Adrenal gland (tissue), 5 donors: ENCODE measurements at regions not wholly inside any gene's neighbourhood (a gene's known extent, or its start where the extent isn't known, plus 50 kb on each side); places are given as distances from the start of the nearest gene placed in this dataset.

Experiments used
- CTCF ChIP-seq, 6 experiments: fragments of 450-650 bp in 4 of 6; fragments of 200-600 bp in 2 of 6; sonication (generic) in 1 of 6; IDR thresholded peaks; 1 replicate in 5 of 6; 2 replicates in 1 of 6; pipeline versions ENCODE4 v1.5.1 to v1.8.0; 2016 to 2021; ENCODE audit warnings: antibody characterized with exemption in 6 of 6, mild to moderate bottlenecking in 2 of 6, moderate library complexity in 1 of 6
- POLR2A ChIP-seq, 2 donors: fragments of 450-650 bp; IDR thresholded peaks; one replicate each; pipeline ENCODE4 v1.6.1; 2017; ENCODE audit warnings: antibody characterized with exemption in 2 of 2, mild to moderate bottlenecking in 2 of 2, moderate library complexity in 1 of 2
- donor health status: DM: no; HTN: no; CAD: no.

DNA sequence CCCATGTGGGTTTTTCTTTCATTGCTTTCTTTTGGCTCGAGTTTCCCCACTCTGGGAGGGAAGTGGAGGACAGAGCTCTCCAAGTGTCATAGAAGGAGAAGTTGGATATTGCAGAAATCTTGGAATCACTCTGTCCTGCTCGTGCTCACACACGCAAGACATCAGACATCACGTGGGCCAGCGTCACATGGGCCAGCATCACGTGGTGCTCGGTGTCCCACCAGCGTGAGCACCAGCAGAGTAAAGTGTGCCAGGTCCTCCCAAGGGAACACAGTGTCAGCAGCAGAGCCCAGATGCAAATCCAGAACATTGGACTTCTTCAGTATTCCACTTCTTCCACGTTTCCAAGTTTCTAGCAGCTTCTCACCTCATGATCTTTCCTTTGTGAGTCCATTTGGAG, 327.0 kb downstream of the FOXL1 start:
- TF ChIP-seq CTCF (IDR thresholded peaks at IDR 0.05) (no peak), POLR2A (IDR thresholded peaks at IDR 0.05) (no peak)
